Dedifferentiated amniotic fluid mesenchymal stem cell (primary cell): ENCODE measurements at regions not wholly inside any gene's neighbourhood (a gene's known extent, or its start where the extent isn't known, plus 50 kb on each side); places are given as distances from the start of the nearest gene placed in this dataset.
"Not testable (repeated sequence)": the region's sequence is repeated elsewhere in the genome, so short reads cannot be mapped to it uniquely, and the experiment has no call there.

Experiments
- DNase-seq: peaks from one replicate; pipeline ENCODE4 v3.0.0-alpha.2; 2016; ENCODE audit errors: extremely low spot score

- DNase-seq, result not testable (repeated sequence)
These were observed 347.4 kb downstream of the MAGEE1 start for GRCh38 chrX:76774912-76775311.

GRCh38 chrX:76796311-76796710 is 368.8 kb downstream of the MAGEE1 start:
- no peak for DNase-seq

GRCh38 chrX:76802708-76803107 is 375.2 kb downstream of the MAGEE1 start:
- DNase-seq, result no peak

- DNase-seq, result no peak
These were observed 388.2 kb downstream of the MAGEE1 start for GRCh38 chrX:76815754-76816153.

- DNase-seq, result not testable (repeated sequence)
These were observed 389.8 kb downstream of the MAGEE1 start for GRCh38 chrX:76817279-76817678.

- DNase-seq, result no peak
These were observed 393.8 kb downstream of the MAGEE1 start for GRCh38 chrX:76821276-76821675.

GRCh38 chrX:76827672-76828071 is 400.2 kb downstream of the MAGEE1 start:
- no peak for DNase-seq

- DNase-seq, result not testable (repeated sequence)
These were observed 413.4 kb downstream of the MAGEE1 start for GRCh38 chrX:76840902-76841301.

GRCh38 chrX:76850851-76851250 is 423.3 kb downstream of the MAGEE1 start:
- no peak for DNase-seq

GRCh38 chrX:76862509-76862908 is 435.0 kb downstream of the MAGEE1 start:
- no peak for DNase-seq

- DNase-seq, result no peak
These were observed 466.4 kb downstream of the MAGEE1 start for GRCh38 chrX:76893930-76894329.

GRCh38 chrX:76915836-76916235 is 488.3 kb downstream of the MAGEE1 start:
- no peak for DNase-seq

- DNase-seq, result no peak
These were observed 490.5 kb downstream of the MAGEE1 start for GRCh38 chrX:76918033-76918432.

GRCh38 chrX:76919761-76920160 is 492.3 kb downstream of the MAGEE1 start:
- no peak for DNase-seq

GRCh38 chrX:76920607-76921006 is 493.1 kb downstream of the MAGEE1 start:
- no peak for DNase-seq

GRCh38 chrX:76921176-76921575 is 493.7 kb downstream of the MAGEE1 start:
- DNase-seq, result no peak

GRCh38 chrX:76922100-76922499 is 494.6 kb downstream of the MAGEE1 start:
- DNase-seq, result no peak

- DNase-seq, result not testable (repeated sequence)
These were observed 497.1 kb downstream of the MAGEE1 start for GRCh38 chrX:76924616-76925015.

GRCh38 chrX:76931518-76931917 is 504.0 kb downstream of the MAGEE1 start:
- DNase-seq, result no peak

GRCh38 chrX:76957485-76957884 is 489.7 kb upstream of the FGF16 start:
- no peak for DNase-seq

GRCh38 chrX:76971393-76972376 is 475.5 kb upstream of the FGF16 start:
- DNase-seq, result no peak

- no peak for DNase-seq
These were observed 469.7 kb upstream of the FGF16 start for GRCh38 chrX:76977452-76977851.

GRCh38 chrX:76987381-76987780 is 459.8 kb upstream of the FGF16 start:
- DNase-seq, result no peak
